ENCODE measurements at regions not wholly inside any gene's neighbourhood (a gene's known extent, or its start where the extent isn't known, plus 50 kb on each side); places are given as distances from the start of the nearest gene placed in this dataset.

GRCh38 chr2:16507655-16508489 is 157.8 kb downstream of the CYRIA start:
- DNase-seq (ENCODE audit: low read depth) = no peak

- DNase-seq (ENCODE audit: low read depth) = no peak
Observed at GRCh38 chr2:16506366-16506765, 159.3 kb downstream of the CYRIA start.

- no peak for DNase-seq (ENCODE audit: low read depth)
Observed at GRCh38 chr2:16496426-16497388, 168.9 kb downstream of the CYRIA start.

- DNase-seq (ENCODE audit: low read depth) = no peak
Observed at GRCh38 chr2:16495509-16496208, 170.0 kb downstream of the CYRIA start.

GRCh38 chr2:16494836-16495508 is 170.7 kb downstream of the CYRIA start:
- no peak for DNase-seq (ENCODE audit: low read depth)

GRCh38 chr2:16493788-16494187 is 171.8 kb downstream of the CYRIA start:
- no peak for DNase-seq (ENCODE audit: low read depth)

- no peak for DNase-seq (ENCODE audit: low read depth)
Observed at GRCh38 chr2:16487686-16488085, 177.9 kb downstream of the CYRIA start.

- DNase-seq (ENCODE audit: low read depth) = no peak
Observed at GRCh38 chr2:16485251-16485650, 180.4 kb downstream of the CYRIA start.

GRCh38 chr2:16482460-16482859 is 183.2 kb downstream of the CYRIA start:
- no peak for DNase-seq (ENCODE audit: low read depth)

GRCh38 chr2:16481351-16481750 is 184.3 kb downstream of the CYRIA start:
- no peak for DNase-seq (ENCODE audit: low read depth)

GRCh38 chr2:16479721-16480120 is 185.9 kb downstream of the CYRIA start:
- no peak for DNase-seq (ENCODE audit: low read depth)

GRCh38 chr2:16478434-16479210 is 187.0 kb downstream of the CYRIA start:
- DNase-seq (ENCODE audit: low read depth) = no peak

GRCh38 chr2:16477648-16478047 is 188.0 kb downstream of the CYRIA start:
- no peak for DNase-seq (ENCODE audit: low read depth)

GRCh38 chr2:16476866-16477265 is 188.8 kb downstream of the CYRIA start:
- DNase-seq (ENCODE audit: low read depth) = no peak

- DNase-seq (ENCODE audit: low read depth) = no peak
Observed at GRCh38 chr2:16475986-16476567, 189.6 kb downstream of the CYRIA start.

- no peak for DNase-seq (ENCODE audit: low read depth)
Observed at GRCh38 chr2:16475586-16475985, 190.0 kb downstream of the CYRIA start.

- DNase-seq (ENCODE audit: low read depth) = no peak
Observed at GRCh38 chr2:16473575-16473974, 192.1 kb downstream of the CYRIA start.

- DNase-seq (ENCODE audit: low read depth) = no peak
Observed at GRCh38 chr2:16470936-16471490, 194.6 kb downstream of the CYRIA start.

- no peak for DNase-seq (ENCODE audit: low read depth)
Observed at GRCh38 chr2:16466821-16467151, 198.8 kb downstream of the CYRIA start.

- DNase-seq (ENCODE audit: low read depth) = no peak
Observed at GRCh38 chr2:16466133-16466820, 199.4 kb downstream of the CYRIA start.

All from stimulated activated CD8-positive, alpha-beta memory T cell treated with anti-CD3 and anti-CD28 coated beads, Interleukin-15, amount 100 ng/mL, for 1 hour (primary cell).